HUDEP-2 (cell line): ENCODE measurements at regions not wholly inside any gene's neighbourhood (a gene's known extent, or its start where the extent isn't known, plus 50 kb on each side); places are given as distances from the start of the nearest gene placed in this dataset.
"Not testable (repeated sequence)": the region's sequence is repeated elsewhere in the genome, so short reads cannot be mapped to it uniquely, and the experiment has no call there.

Experiments
- DNase-seq, 76 experiments: peaks; one replicate each; lab custom pipeline; 2025; ENCODE audit not compliant: unreplicated experiment in 76 of 76; lab: John Stamatoyannopoulos, UW

DNA sequence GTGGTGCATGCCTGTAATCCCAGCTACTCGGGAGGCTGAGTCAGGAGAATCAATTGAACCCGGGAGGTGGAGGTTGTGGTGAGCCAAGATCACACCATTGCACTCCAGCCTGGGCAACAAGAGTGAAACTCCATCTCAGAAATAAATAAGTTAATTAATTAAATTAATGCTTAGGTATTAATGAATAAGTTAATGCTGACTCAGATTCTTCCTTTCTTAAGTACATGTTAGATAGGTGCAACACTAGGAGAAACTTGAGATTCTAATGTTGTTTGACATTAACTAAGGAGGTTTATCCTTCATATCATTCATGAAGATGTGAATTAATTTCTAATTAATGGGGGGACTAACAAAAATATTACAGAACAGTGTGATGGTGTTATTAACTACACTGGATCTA is 812.6 kb upstream of the SPRY2 start:
- DNase-seq = no peak

DNA sequence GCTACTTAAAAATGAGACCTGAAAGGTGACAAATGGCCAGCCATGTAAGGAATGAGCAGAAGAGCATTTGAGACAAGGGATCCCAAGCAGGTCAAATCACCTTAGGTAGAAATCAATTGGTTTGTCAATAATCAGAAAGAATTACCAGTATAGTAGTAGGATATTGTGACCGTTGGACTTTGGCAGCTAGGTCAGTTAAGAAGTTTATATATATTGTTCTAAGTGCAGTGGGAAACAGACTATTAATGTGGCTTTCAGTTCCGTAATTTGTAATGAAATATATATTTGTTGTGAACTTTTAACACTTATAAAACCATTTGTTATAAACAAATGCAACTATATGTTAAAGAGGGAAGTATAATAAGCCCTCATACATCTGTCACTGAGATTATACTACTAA is 807.9 kb upstream of the SPRY2 start:
- no peak for DNase-seq

DNA sequence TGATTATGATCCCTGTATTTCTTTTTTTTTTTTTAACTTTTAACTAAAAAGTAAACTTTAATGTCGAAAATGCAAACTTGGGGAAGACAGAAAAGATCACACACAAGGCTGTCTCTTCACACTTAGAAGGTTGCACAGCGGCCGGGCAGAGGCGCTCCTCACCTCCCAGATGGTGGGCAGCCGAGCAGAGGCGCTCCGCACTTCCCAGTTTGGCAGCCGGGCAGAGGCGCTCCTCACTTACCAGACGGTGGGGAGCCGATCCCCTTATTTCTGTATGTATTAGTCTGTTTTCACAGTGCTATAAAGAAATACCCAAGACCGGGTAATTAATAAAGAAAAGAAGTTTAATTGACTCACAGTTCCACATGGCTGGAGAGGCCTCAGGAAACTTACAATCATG is 805.6 kb upstream of the SPRY2 start:
- DNase-seq = not testable (repeated sequence)

- no peak for DNase-seq
These were observed 801.5 kb upstream of the SPRY2 start for GRCh38 chr13:81142306-81142999.

- DNase-seq = no peak
These were observed 799.7 kb upstream of the SPRY2 start for GRCh38 chr13:81140675-81141074.

DNA sequence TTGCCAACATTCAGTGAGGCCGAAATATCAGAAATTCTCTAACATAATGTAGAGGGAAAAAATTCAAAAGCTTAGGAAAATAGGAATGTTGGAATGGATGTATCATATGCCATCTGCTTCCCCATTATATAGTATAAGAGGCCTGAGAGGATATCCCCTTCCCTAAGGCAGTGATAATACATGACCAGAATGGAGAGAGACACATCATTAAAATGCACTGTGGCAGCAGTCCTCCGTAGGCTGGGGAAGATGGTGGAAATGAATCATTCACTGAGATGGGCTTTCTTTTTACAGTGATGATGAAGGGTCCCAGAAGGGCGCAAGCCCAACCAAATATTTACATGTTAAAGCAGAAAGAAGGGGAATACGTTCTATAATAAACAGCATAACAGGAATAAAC is 799.1 kb upstream of the SPRY2 start:
- no peak for DNase-seq

DNA sequence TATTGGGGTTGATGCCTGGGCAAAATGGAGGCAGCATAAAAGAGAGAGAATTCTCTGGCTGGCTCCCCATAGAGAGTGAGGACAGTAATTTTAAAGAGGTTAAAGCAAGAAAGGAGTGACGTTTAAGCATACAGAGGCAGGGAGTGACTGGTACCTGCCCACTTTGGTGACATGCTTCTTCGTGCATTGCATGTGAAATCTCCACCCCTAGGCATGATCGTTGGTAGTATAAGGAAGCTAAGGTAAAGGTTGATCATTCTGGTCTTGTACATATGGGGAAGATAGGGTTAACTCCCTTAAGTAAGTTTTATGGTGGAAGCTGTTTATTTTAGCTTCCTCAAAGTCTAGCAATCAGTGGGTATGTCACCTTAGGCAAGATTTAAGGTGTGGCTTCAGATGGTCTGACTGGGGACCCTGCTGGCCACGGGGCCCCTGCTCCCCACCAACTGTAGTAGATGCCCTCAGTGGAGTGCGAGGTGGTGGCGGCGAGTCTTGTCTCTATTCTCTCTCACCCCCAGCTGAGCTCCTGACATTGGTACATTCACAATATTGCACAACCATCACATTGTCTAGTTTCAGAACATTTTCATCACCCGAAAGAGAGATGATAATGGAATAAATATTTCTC is 797.5 kb upstream of the SPRY2 start:
- DNase-seq = no peak

DNA sequence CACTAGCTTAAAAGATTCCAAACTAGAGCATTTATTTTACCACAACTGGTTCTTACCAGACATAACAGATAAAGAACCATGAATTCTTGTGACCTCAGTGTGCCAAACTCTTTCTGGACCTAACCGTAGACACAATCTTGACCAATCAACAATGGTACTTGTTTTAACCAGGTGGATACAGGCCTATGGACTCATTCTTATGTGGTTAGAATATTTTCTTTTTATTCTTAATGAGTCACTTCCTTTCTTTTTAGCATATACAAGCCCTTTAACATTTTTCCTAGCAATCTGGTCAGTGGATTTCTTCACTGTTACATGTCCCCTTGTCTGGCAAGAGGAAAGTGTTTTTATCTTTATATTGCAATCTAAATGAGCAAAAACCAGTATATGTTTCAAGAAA is 792.1 kb upstream of the SPRY2 start:
- DNase-seq = no peak

DNA sequence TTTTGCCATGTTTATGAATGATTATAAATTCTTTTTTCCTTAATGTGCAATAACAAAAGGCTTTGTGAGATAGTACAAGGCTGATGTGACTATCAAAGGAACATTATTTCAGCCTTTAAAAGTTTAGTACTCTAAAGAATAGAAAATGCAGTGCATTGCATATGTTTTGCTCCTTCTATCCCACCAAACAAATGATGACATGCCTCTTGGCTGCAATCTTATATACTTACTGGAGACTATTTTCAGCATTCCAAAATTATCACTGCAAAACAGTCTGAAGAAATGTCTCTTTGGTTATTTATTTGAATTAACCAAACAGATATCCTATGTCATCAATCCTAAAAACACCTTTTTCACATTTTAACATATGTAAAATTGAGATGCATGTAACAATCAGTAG is 776.5 kb upstream of the SPRY2 start:
- no peak for DNase-seq

DNA sequence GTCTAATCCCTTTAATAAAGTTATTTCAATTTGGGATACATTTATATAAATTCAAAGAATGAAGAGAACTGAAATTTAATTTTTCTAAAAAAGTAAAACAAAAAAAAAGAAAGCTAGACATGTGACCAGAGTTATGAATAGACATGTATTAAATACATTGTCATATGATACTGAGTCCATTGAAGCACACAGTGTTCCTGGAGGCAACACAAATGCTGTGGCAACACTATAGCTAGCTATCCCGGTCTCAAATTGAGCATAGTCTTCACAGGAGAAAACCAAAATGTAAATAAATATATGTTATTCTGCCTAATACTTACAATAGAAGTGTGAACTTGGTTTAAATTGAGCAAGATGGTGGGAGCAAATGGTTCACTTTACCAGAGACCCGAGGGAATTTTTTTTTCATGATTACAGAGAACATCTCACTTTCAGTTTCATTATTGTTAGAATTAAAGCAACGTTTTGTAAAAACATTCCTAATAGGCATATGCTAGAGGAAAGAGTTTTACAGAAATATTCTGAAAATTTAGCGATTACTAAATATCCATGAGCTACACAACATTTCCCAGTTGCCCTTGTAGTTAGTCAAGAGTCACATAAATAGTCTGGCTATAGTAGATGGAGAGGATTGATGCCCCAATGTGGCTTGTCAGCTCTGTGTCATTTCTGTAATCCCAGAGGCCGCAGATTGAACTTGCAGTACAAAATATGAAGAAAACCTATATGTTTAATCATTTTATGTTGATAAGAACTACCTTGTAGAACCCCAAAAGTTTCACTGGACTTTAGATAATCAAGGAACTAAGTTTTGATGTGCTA is 775.7 kb upstream of the SPRY2 start:
- DNase-seq = no peak

DNA sequence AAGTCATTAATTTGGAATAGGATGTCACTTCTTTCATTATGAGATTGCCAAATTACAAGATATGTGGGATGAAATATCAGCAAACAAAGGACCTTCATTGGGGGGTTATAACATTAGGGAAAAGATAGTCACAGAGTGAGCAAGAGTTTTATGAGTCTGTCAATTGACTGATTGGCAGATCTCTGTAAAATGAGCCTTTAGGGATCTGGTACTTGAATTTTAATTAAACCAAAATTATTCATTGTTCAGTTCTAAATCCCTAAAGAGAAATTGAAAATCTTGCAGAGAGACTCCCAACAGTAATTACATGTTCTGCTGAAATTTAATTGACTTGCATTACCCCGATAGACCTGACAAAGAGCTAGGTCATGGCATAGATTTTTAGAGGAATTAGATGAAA is 768.1 kb upstream of the SPRY2 start:
- DNase-seq = no peak

DNA sequence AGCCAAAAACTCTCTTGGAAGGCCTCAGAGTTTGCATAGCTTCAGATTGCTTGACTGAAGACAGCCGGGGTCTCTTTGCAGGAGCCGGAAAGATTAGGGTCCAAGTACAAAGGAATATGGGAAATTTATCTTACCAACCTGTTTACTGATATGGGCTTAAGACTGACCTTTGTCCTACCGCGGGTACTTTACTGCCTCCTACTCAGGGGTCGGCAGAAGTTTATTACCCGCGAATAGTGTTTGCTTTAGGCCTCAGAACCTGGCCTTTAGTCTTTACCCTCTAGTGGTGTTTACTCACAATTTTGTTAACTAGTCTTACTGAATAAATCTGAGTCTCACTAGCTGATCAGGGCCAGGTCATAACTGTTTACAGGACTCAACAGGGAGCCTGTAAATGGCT is 765.4 kb upstream of the SPRY2 start:
- no peak for DNase-seq

DNA sequence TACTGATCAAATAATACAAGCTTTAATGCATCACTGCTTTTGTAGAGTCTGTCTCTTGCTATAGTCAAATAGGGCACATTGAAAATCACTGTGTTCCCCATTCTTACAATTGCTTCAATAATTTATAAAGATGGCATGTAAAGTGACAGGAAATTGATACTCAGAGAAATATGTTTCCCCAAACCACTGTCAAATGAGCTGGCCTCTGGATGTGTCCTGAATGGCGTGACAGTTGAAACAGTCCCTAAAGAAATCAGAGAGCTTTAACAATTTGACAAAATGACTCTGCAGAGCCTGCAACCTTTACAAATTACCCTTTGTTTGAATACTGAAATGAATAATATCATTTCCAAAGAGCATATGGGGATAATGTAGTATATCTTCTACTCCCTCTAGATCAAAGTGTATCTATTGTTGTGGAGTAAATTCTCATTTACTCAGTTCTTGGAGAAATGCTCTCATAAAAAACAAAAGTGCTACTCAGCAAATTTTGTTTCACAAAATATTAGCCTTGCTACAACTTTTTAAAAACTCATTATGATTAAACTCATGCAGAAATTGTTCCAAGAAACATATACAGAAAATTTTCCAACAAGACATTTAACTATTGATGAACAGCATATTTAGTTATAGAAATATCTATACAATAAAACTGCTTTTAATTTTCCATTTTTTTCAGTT is 763.2 kb upstream of the SPRY2 start:
- no peak for DNase-seq

GRCh38 chr13:81102066-81102465 is 761.1 kb upstream of the SPRY2 start:
- not testable (repeated sequence) for DNase-seq

DNA sequence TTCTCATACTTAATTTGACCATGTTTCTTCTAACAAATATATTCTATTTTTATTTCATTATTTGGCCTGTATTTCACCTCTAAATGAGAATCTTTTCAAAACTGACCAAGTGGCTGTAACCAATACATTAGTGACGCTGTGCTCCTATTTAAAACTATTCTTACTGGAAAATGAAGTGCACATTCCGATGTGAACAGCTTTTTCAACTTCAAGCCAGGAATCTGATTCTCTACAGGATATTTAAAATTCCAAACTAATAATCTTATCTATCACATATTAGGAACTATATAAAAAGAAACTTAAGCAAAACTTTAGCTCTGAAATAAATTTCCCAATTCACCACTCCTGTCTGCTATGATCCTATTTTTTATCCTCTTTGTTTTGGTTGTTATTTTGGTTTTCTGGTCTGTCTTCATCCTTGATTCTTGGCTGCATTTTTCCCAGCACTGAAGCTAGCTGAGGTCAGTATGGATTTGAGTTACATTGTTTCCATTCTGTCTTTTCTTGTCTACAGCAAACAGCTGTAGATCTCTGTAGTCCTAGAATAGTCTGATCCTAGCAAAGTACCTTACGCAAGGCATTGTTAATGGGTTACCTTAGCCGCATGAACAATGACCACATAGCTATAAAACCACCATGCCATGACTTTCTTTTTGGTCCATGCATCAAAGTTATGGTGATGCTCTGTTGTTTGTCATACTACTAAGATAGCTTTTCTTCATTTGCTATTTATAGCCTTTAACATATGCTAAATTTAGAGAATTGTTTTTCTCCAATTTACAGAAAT is 748.6 kb upstream of the SPRY2 start:
- no peak for DNase-seq

- DNase-seq = no peak
These were observed 740.1 kb upstream of the SPRY2 start for GRCh38 chr13:81080911-81081454.

GRCh38 chr13:81078048-81078447 is 737.1 kb upstream of the SPRY2 start:
- DNase-seq = no peak

GRCh38 chr13:81069822-81070221 is 728.9 kb upstream of the SPRY2 start:
- DNase-seq = not testable (repeated sequence)

DNA sequence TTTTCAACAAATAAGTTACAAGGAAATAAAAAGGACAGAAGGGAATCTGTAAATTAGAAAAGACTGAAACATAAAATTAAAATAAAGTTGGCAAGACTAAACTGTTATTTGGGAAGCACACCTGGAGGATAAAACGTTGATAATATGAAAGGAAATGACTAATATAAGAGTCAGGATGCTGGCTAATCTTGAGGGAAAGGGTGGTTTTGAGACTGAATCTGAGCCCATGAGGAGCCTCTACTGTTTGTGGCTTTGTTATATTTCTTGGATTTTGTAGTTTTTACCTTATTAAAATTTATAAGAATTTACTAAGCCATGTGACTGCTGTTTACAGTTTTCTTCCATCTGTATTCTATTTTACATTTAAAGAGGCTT is 718.0 kb upstream of the SPRY2 start:
- no peak for DNase-seq

DNA sequence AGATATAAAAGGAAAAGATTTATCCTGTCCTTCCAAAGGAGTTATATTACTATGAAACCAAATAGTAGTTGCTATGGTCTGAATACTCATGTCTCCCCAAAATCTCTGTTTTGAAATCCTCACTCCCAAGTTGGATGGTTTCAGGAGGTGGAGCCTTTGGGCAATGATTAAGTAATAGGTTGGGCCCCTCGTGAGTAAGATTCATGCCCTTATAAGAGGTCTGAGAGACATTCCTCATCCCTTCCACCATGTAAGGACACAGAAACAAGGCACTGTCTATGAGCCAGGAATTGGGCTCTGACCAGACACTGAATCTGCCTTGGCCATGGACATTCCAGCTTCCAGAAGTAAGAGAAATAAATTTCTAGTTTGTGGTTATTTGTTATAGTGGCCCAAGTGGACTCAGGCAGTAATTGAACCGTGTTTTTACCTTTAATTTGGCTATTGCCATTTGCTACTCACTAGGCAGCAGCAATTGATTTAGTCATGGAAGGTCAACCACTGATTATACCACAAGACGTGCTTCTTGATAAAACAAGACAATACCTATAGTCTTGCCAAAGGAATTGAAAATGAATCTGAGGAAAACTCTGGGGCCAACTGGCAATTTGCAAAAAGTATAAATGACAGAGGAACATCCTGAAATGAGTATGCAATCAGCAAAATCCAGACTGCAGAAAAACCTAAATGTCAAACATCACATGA is 717.4 kb upstream of the SPRY2 start:
- DNase-seq = no peak
